ENCODE measurements at regions not wholly inside any gene's neighbourhood (a gene's known extent, or its start where the extent isn't known, plus 50 kb on each side); places are given as distances from the start of the nearest gene placed in this dataset.

DNA sequence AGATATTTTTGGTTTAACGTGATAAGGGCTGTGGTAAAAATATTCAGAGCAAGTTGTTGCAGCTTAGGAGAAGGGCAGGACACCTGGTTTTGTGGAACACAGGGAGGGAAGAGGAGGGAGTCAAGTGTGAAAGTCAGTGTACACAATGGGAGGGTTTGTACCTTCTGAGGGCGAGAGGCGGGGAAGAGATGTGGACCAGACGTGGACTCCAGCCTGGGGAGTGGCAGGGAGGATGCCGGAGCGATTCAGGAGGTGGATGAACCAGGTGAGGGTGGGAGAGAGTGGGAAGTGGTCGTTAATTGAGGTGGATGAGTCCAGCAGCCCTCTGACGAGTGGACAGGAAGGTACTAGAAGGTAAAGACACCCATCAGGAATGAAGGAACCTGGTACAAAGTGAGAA, 52.2 kb upstream of the IRF2BP2 start:
- TF ChIP-seq, protein P1, sequence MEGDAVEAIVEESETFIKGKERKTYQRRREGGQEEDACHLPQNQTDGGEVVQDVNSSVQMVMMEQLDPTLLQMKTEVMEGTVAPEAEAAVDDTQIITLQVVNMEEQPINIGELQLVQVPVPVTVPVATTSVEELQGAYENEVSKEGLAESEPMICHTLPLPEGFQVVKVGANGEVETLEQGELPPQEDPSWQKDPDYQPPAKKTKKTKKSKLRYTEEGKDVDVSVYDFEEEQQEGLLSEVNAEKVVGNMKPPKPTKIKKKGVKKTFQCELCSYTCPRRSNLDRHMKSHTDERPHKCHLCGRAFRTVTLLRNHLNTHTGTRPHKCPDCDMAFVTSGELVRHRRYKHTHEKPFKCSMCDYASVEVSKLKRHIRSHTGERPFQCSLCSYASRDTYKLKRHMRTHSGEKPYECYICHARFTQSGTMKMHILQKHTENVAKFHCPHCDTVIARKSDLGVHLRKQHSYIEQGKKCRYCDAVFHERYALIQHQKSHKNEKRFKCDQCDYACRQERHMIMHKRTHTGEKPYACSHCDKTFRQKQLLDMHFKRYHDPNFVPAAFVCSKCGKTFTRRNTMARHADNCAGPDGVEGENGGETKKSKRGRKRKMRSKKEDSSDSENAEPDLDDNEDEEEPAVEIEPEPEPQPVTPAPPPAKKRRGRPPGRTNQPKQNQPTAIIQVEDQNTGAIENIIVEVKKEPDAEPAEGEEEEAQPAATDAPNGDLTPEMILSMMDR (IDR thresholded peaks at IDR 0.05; ENCODE audit: insufficient read depth, low read depth, low read length): no peak
- TF ChIP-seq EZH2 (IDR thresholded peaks at IDR 0.05; ENCODE audit: insufficient read depth, low read length): no peak

Measured in astrocyte (in vitro differentiated cells and primary cell).